H1 (cell line): ENCODE measurements at regions not wholly inside any gene's neighbourhood (a gene's known extent, or its start where the extent isn't known, plus 50 kb on each side); places are given as distances from the start of the nearest gene placed in this dataset.

ENCODE experiments used
- CTCF ChIA-PET: fragments of 300-600 bp; sonication (Branson Sonifier 250); formaldehyde crosslinking; loops from one replicate; lab custom pipeline; 2021; ENCODE audit not compliant: partially characterized antibody; lab: Charles Lee
- POLR2A ChIA-PET: fragments of 300-600 bp; sonication (Branson Sonifier 250); formaldehyde crosslinking; loops from one replicate; lab custom pipeline; 2021; ENCODE audit warnings: inconsistent platforms; ENCODE audit not compliant: partially characterized antibody; lab: Charles Lee
- DNase-seq, 2 experiments: peaks; one replicate each; pipeline versions ENCODE4 v3.0.0 to v3.0.0-alpha.2; 2010 to 2022; ENCODE audit warnings: low spot score in 2 of 2, low read depth in 1 of 2, mixed read lengths in 1 of 2
- FAIRE-seq: peaks from 2 replicates; lab custom pipeline; 2011; peaks lifted over from hg19 to GRCh38; lab: Jason Lieb, UNC
- H2AFZ ChIP-seq: 2 replicates; pipeline ENCODE4 v1.8.1; 2012; ENCODE audit warnings: low read length, inconsistent platforms
- H2AK5ac ChIP-seq: 2 replicates; pipeline ENCODE4 v1.6.1; 2013; ENCODE audit warnings: low read depth, low read length
- H2BK120ac ChIP-seq: replicated peaks from 2 replicates; pipeline ENCODE3; 2013; ENCODE audit warnings: low read depth, low read length, inconsistent platforms
- H2BK12ac ChIP-seq: 2 replicates; pipeline ENCODE4 v1.6.1; 2013; ENCODE audit warnings: low read depth, low read length
- H2BK15ac ChIP-seq: 2 replicates; pipeline ENCODE4 v1.6.1; 2013; ENCODE audit warnings: low read length
- H2BK20ac ChIP-seq: 2 replicates; pipeline ENCODE4 v1.6.1; 2013; ENCODE audit warnings: low read length
- H2BK5ac ChIP-seq: 2 replicates; pipeline ENCODE4 v1.6.1; 2013; ENCODE audit warnings: low read depth, low read length
- H3K14ac ChIP-seq: 2 replicates; pipeline ENCODE4 v1.6.1; 2013; ENCODE audit warnings: inconsistent platforms; ENCODE audit not compliant: insufficient read length
- H3K18ac ChIP-seq: 2 replicates; pipeline ENCODE4 v1.6.1; 2013; ENCODE audit warnings: low read length; ENCODE audit errors: extremely low read depth
- H3K23ac ChIP-seq: 2 replicates; pipeline ENCODE4 v1.6.1; 2013; ENCODE audit warnings: inconsistent platforms; ENCODE audit not compliant: insufficient read length
- H3K23me2 ChIP-seq: 2 replicates; pipeline ENCODE4 v1.6.1; 2013; ENCODE audit warnings: low read depth, low read length
- H3K27ac ChIP-seq: 2 replicates; pipeline ENCODE4 v1.6.1; 2011; ENCODE audit warnings: low read depth, low read length, inconsistent platforms
- H3K27me3 ChIP-seq, 4 experiments: replicated peaks in 1 of 4; 1 replicate in 1 of 4; 2 replicates in 3 of 4; pipeline versions ENCODE4 v1.6.1 to v1.8.1; 2011 to 2013; ENCODE audit warnings: low read length in 3 of 4, mild to moderate bottlenecking in 3 of 4, inconsistent platforms in 2 of 4, mixed read lengths in 2 of 4, moderate library complexity in 1 of 4; ENCODE audit not compliant: control insufficient read depth in 3 of 4, insufficient read depth in 3 of 4; ENCODE audit errors: extremely low read depth in 1 of 4
- H3K36me3 ChIP-seq, 4 experiments: 2 replicates each; pipeline versions ENCODE4 v1.6.1 to v1.8.1; 2011 to 2013; ENCODE audit warnings: mild to moderate bottlenecking in 4 of 4, low read length in 3 of 4, moderate library complexity in 2 of 4, control low read depth in 1 of 4, inconsistent platforms in 1 of 4; ENCODE audit not compliant: insufficient read depth in 4 of 4, control insufficient read depth in 2 of 4
- H3K4ac ChIP-seq: replicated peaks from 2 replicates; pipeline ENCODE3; 2013; ENCODE audit warnings: low read length, low read depth, mixed read lengths, inconsistent platforms; ENCODE audit not compliant: insufficient read length
- H3K4me1 ChIP-seq, 4 experiments: replicated peaks in 1 of 4; 1 replicate in 1 of 4; 2 replicates in 3 of 4; pipeline versions ENCODE4 v1.6.1 to v1.8.1; 2011 to 2013; ENCODE audit warnings: low read length in 3 of 4, inconsistent platforms in 2 of 4, mixed read lengths in 1 of 4; ENCODE audit not compliant: insufficient read depth in 4 of 4, control insufficient read depth in 3 of 4
- H3K4me2 ChIP-seq, 2 experiments: 2 replicates each; pipeline versions ENCODE4 v1.6.1 to v1.8.1; 2011 to 2013; ENCODE audit warnings: low read depth in 2 of 2, low read length in 2 of 2, control low read depth in 1 of 2, inconsistent platforms in 1 of 2, mild to moderate bottlenecking in 1 of 2; ENCODE audit not compliant: insufficient read depth in 1 of 2
- H3K4me3 ChIP-seq, 4 experiments: fragments of 200-600, 300-600 bp in 1 of 4; sonication (generic), shearing (Covaris generic), sonication (Bioruptor Twin) in 1 of 4; 2 replicates each; pipeline versions ENCODE4 v1.5.1 to v1.8.1; 2011 to 2016; ENCODE audit warnings: low read length in 4 of 4, low read depth in 3 of 4, control low read depth in 2 of 4, inconsistent platforms in 2 of 4, mild to moderate bottlenecking in 2 of 4, mixed read lengths in 1 of 4, moderate library complexity in 1 of 4; ENCODE audit not compliant: insufficient read depth in 2 of 4; ENCODE audit errors: extremely low read depth in 1 of 4
- H3K56ac ChIP-seq: replicated peaks from 2 replicates; pipeline ENCODE3; 2013; ENCODE audit warnings: low read depth, mild to moderate bottlenecking, mixed read lengths, low read length, inconsistent platforms; ENCODE audit not compliant: insufficient read length
- H3K79me1 ChIP-seq: 2 replicates; pipeline ENCODE4 v1.6.1; 2013; ENCODE audit warnings: low read depth, low read length, control low read depth
- H3K79me2 ChIP-seq, 2 experiments: 2 replicates each; pipeline versions ENCODE4 v1.6.1 to v1.8.1; 2012 to 2013; ENCODE audit warnings: low read length in 2 of 2, mild to moderate bottlenecking in 2 of 2, inconsistent platforms in 1 of 2; ENCODE audit not compliant: insufficient read depth in 2 of 2, control insufficient read depth in 1 of 2
- H3K9ac ChIP-seq, 4 experiments: replicated peaks in 1 of 4; 1 replicate in 1 of 4; 2 replicates in 3 of 4; pipeline versions ENCODE4 v1.6.1 to v1.8.1; 2011 to 2013; ENCODE audit warnings: low read depth in 3 of 4, low read length in 3 of 4, control low read depth in 2 of 4, mild to moderate bottlenecking in 2 of 4, moderate library complexity in 2 of 4, inconsistent platforms in 1 of 4; ENCODE audit errors: extremely low read depth in 1 of 4
- H3K9me3 ChIP-seq, 2 experiments: 2 replicates each; pipeline versions ENCODE4 v1.6.1 to v1.8.1; 2012 to 2013; ENCODE audit warnings: mild to moderate bottlenecking in 2 of 2, moderate library complexity in 2 of 2, control low read depth in 1 of 2, inconsistent platforms in 1 of 2, low read depth in 1 of 2, low read length in 1 of 2, mixed read lengths in 1 of 2; ENCODE audit not compliant: insufficient read depth in 2 of 2
- H4K20me1 ChIP-seq, 2 experiments: replicated peaks in 1 of 2; 2 replicates each; pipeline versions ENCODE3 to v1.8.1; 2011 to 2013; ENCODE audit warnings: inconsistent platforms in 2 of 2, low read length in 2 of 2, mild to moderate bottlenecking in 1 of 2; ENCODE audit not compliant: insufficient read depth in 2 of 2, control insufficient read depth in 1 of 2
- H4K5ac ChIP-seq: 2 replicates; pipeline ENCODE4 v1.6.1; 2013; ENCODE audit warnings: low read length, low read depth, mixed read lengths, inconsistent platforms; ENCODE audit not compliant: insufficient read length
- H4K8ac ChIP-seq: 2 replicates; pipeline ENCODE4 v1.8.0; 2013; ENCODE audit warnings: mild to moderate bottlenecking, moderate library complexity, low read length, inconsistent platforms; ENCODE audit not compliant: insufficient read depth; ENCODE audit errors: extremely low read depth
- H4K91ac ChIP-seq: replicated peaks from 2 replicates; pipeline ENCODE3; 2013; ENCODE audit warnings: low read length, mixed read lengths, inconsistent platforms; ENCODE audit not compliant: insufficient read length
- CBX8 ChIP-seq: fragments of 300-800, 300-1000 bp; sonication (generic); IDR thresholded peaks from 2 replicates; pipeline ENCODE4 v1.7.1; 2016; ENCODE audit warnings: low read depth, low read length, borderline replicate concordance
- WGBS, 2 experiments: shearing (Covaris generic) in 1 of 2; methylation state at CpG; one replicate each; pipeline versions ENCODE4 v1.1.6 to v1.1.7; 2013 to 2015; ENCODE audit warnings: low lambda C conversion rate in 2 of 2, mixed read lengths in 2 of 2, inconsistent platforms in 1 of 2, low coverage in 1 of 2, missing lambda C conversion rate in 1 of 2; ENCODE audit not compliant: insufficient replicate concordance in 2 of 2, insufficient coverage in 1 of 2, insufficient read length in 1 of 2; ENCODE audit errors: extremely low coverage in 1 of 2, missing lambda C conversion rate in 1 of 2; 5-methylcytosine and 5-hydroxymethylcytosine counted together

DNA sequence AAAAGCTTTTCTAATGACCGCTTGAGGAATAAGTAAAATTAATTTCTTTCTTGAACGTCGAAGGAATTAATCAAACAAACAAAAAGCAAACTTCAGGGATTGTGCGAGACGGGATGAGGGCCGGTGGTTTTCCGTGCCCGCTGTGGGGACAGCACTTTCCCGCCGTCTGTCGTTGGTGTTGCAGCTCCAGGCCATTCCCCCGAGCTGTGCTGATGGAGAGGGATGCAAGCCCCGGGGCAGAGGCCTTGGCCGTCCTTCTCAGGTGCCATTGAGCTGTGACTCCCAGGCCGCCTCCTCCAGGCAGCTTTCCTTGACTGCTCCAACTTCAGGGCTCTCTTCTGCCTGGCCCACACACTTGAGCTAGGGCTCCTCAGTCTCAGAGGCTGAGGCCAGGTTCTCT, 109.0 kb upstream of the C14orf180 start:
- H3K18ac ChIP-seq: no peak overlapping the region
- H4K91ac ChIP-seq: no peak overlapping the region
- FAIRE-seq (no peak), DNase-seq (peak in 1 of 2 experiments; percentile 39)
- CTCF ChIA-PET: no interaction called here
- H2BK20ac ChIP-seq: no peak overlapping the region
- no peaks in the 10 kb centered on the region for H3K9me3 ChIP-seq
- no peaks in the 10 kb centered on the region for H3K79me2 ChIP-seq
- no peak overlapping the region for H2AFZ ChIP-seq
- H2BK12ac ChIP-seq: no peak overlapping the region
- H3K56ac ChIP-seq: no peak overlapping the region
- no peak overlapping the region for H2BK5ac ChIP-seq
- H3K23me2 ChIP-seq: peaks cover 9% of the 10 kb centered on the region; the same call in 1 of the 2 replicates
- no peak overlapping the region for H2BK15ac ChIP-seq
- no peak overlapping the region for H3K4ac ChIP-seq
- POLR2A ChIA-PET: no interaction called here
- WGBS, 2 experiments: 92% methylated on average over 15 of the region's 15 CpGs; no CpG with 5 or more reads in 1 of the 2 experiments
- H3K14ac ChIP-seq: no peak overlapping the region
- no peak overlapping the region for H4K8ac ChIP-seq
- no peaks in the 10 kb centered on the region for H3K79me1 ChIP-seq
- no peak overlapping the region for H3K23ac ChIP-seq
- peaks cover 0 to 8% of the 10 kb centered on the region in 2 experiments for H4K20me1 ChIP-seq
- H2BK120ac ChIP-seq: no peak overlapping the region
- no peak overlapping the region for H3K27ac ChIP-seq
- H3K27me3 ChIP-seq: no peaks in the 10 kb centered on the region; a peak in 1 of 7 replicates
- TF ChIP-seq CBX8: no peak
- H3K4me1 ChIP-seq: no peaks in the 10 kb centered on the region; a peak in 2 of 7 replicates
- no peak overlapping the region for H4K5ac ChIP-seq
- H3K9ac ChIP-seq: no peak overlapping the region
- no peaks in the 10 kb centered on the region for H3K36me3 ChIP-seq
- H2AK5ac ChIP-seq: no peak overlapping the region
- H3K4me2 ChIP-seq: no peak overlapping the region
- no peak overlapping the region for H3K4me3 ChIP-seq
